ENCODE measurements at regions not wholly inside any gene's neighbourhood (a gene's known extent, or its start where the extent isn't known, plus 50 kb on each side); places are given as distances from the start of the nearest gene placed in this dataset.

DNA sequence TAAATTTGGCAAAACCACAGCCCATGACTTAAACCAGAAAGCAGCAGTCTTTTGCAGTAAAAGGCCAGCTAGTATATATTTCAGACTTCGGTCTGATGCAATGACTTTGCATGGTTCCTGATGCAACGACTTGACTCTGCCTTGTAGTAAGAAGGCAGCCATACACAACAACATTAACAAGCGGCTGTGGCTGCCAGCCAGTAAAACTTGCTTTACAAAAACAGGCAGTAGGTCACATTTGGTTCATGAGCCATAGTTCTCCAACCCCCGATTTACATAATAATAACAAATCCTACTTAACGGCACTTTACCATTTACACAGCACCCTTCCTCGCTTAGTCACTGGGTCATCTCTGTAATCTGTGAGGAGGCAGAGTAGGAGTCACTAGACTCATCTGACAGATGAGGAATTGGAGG lies 410.3 kb downstream of the LRATD1 start:
- DNase-seq (ENCODE audit: low read depth, low spot score) = peak; percentile 89

DNA sequence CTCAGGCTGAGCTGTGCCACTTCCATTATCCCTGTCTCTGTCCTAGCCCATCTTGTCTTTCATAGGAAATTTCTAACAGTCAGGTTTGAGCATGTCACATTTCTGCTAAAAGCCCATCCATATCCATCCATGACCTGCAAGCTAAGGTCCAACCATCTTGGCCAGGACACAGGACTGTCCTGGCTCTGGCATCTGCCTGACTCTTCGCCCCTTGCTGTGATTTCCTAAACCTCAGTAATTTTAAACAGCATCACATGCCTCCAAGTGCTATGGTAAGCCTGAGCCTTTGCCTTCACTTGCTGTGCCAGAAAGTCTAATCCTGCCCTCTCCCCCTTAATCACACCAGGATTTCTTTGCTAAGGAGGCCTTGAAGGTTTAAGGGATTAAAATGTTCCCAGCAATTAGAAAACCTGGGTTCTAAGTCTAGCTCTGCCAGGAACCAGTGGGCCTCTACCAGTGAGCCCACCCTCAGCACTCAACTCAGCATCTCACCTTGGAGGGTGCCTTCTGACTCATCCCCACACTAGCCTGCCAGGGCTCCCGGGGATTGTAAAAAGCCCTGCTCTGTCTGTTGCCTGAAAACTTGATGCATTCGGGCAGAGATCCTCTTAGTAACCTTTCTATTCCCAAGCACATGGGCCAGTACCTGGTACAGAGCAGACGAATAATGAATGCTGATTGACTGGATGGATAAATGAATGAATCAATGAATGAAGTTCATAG lies 411.0 kb downstream of the LRATD1 start:
- DNase-seq (ENCODE audit: low read depth, low spot score) = peak; percentile 52

GRCh38 chr2:15045054-15045453 lies 412.5 kb downstream of the LRATD1 start:
- no peak for DNase-seq (ENCODE audit: low read depth, low spot score)

- no peak for DNase-seq (ENCODE audit: low read depth, low spot score)
Observed at GRCh38 chr2:15047184-15047583, 414.7 kb downstream of the LRATD1 start.

- no peak for DNase-seq (ENCODE audit: low read depth, low spot score)
Observed at GRCh38 chr2:15048000-15048399, 415.5 kb downstream of the LRATD1 start.

DNA sequence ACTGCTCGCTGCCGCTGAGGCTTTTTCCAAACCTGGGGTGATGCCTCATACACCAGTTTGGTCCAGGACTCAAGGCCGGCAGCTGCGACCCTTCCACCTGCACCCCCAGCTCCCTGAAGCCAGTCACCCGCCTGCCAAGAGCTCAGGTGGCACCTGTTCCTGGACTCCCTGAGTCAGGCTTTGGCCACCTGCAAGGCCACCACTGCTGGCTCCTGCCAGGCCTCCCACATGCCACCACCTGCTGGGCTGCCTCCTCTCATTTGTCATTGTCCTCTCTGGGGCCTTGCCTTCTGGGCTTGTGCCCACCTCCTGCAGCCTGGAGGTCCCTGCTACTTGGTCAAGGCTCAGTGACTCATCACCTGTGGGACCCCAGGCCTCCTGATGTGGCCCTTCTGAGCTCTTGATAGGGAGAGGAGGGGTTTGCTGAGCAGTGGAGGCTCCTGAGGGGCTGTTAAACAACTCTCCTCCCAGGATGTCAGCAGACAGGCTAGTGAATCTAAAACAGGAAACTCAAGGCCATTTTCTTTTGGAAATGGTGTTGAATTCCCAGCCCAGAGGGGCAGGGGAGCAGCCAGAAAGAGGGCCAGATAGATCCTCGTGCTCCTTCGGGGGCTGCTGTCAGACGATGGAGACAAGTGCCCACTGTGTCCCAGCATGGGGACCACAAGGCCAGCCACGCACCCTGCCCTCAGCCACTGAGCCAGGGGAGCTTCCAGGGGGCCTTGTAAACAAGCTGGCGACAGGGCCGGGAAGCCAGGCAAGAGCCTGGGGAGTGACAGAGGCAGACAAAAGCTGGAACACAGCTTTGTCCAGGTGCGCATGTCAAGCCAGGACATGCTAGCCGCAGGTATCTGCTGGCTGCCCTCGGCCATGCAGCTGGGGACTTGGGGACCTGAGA lies 416.8 kb downstream of the LRATD1 start:
- no peak for DNase-seq (ENCODE audit: low read depth, low spot score)

DNA sequence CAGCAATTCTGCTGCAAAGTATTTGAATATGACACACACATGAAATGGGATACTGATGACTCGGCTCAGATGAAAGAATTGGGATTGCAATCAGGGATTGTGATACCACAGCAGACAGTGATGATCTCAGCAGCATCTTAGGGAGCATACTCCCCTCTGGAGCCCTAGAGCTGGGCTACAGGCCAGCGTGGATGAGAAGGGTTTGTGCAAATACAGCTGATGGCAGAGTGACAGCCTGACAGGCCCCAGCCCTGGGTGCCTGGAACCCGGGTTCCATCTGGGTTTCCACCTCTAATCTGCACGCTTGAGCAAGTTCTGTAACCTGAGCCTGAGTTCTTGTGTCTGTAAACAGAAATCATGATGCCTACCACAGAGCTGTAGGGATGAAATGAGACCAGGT lies 418.0 kb downstream of the LRATD1 start:
- DNase-seq (ENCODE audit: low read depth, low spot score) = no peak

DNA sequence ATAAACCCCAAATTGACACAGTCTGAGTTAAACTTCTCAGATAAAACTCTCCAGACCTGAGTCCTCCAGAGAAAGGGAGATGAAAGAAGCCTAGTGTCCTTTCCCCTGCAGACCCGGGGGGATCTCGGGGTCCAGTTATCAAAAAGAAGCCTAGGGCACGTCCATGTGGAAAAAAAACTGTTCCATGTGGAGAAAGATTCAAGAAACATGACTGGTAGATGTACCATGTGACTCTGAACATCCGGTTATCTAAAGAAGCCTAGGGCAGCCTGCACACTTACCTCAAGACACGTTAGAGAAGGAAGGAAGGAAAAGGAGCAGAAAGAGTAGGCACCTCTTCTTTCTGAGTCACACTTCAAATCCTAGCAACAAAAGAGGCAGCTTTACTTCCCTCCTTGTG lies 421.0 kb downstream of the LRATD1 start:
- DNase-seq (ENCODE audit: low read depth, low spot score) = no peak

- no peak for DNase-seq (ENCODE audit: low read depth, low spot score)
Observed at GRCh38 chr2:15058015-15058720, 425.7 kb downstream of the LRATD1 start.

DNA sequence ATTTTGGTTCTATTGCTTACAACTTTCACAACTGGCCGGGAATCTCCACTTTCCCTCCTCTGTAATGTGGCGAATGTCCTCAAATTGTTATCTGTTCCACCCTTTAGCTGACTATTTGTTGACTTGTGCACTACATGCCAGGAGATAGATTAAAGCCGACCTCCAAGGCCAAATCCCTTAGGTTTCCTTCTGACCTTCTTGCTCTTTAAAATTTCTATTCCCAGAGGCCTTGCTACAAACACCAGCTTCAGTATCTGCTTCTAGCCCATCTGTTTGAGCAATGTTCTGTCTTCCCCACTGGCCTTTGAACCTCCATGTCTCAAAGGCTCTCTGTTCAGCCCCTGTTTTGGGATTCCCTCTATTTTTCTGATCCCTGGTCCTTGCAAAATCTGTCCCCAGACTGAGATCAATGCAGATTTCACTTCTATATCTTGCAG lies 426.2 kb downstream of the LRATD1 start:
- no peak for DNase-seq (ENCODE audit: low read depth, low spot score)

DNA sequence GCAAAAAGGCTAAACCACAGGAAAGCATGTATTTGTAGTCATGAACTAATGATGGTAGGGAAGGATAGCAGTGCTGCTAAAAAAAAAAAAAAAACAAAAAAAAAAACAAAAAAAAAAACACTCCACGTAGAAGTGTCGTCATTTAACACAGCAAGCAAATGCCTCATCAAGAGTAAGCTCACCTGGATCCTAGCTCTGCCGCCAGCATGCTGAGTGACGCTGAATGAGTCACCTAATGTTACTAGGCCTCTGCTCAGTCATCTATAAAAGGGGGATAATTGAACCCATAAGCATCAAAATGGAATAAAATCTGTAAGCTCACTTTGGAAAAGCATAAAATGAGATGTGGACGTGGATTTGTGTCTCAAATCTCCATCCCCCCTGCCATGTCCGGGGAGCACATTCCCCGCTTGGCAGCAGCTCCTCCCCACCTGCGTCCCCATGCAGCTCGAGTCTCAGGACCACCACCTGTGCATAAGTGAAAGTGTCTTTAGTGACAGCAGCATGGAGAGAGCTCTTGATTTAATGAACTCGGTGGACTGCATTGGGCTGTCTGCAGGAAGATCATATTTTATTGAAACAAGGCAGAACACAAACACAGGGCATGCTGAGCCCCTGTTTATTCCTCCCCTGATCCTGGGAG lies 427.5 kb downstream of the LRATD1 start:
- peak; percentile 23 for DNase-seq (ENCODE audit: low read depth, low spot score)

DNA sequence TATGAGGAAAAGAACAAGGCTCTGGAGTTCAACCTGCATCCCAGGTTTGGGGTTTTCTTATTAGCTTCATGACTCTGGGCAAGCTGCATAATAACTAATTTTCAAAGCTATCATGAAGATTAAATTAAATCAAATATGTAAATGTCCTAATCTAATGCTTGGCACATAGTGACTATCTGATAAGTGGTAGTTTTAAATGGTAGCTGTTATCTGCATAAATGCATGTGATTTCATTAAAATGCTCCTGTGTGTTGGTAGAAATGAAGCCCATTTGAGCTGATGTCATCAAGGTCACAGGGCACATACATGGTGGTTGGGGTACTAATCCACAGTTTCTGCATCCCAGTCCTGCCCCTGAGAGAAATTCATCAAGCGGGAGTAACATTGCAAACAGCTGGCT lies 428.8 kb downstream of the LRATD1 start:
- no peak for DNase-seq (ENCODE audit: low read depth, low spot score)

DNA sequence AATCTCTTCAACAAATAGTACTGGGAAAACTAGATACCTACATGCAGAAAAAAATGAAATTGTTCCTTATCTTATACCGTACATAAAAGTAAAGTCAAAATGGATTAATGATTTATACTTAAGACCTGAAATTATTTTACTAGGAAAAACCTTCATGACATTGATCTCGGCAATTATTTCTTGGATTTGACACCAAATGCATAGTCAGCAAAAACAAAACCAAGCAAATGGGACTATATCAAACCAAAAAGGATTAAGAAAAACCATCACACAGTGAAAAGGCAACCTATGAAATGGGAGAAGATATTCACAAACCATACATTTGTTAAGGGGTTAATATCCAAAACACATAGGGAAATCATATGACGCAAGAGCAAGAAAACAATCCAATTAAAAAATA lies 433.6 kb downstream of the LRATD1 start:
- DNase-seq (ENCODE audit: low read depth, low spot score) = no peak

DNA sequence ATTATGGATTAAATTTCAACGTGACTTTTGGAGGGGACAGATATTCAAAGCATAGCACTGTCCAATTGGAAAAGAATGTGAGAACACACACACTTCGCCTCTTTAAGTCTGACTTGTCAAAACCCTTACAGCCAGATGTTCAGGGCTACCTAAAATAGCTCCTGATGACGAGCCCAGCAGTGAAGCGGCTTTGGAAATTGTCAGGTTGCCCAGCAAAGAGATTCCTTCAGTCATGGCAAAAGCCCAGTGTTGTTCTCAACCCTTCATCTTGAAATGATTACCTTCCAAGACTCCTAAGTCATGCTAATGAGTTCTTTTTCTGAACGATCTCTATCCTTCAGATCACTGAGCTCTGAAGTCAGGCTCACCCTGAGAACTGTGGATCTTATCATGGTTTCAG lies 436.6 kb downstream of the LRATD1 start:
- peak; percentile 47 for DNase-seq (ENCODE audit: low read depth, low spot score)

DNA sequence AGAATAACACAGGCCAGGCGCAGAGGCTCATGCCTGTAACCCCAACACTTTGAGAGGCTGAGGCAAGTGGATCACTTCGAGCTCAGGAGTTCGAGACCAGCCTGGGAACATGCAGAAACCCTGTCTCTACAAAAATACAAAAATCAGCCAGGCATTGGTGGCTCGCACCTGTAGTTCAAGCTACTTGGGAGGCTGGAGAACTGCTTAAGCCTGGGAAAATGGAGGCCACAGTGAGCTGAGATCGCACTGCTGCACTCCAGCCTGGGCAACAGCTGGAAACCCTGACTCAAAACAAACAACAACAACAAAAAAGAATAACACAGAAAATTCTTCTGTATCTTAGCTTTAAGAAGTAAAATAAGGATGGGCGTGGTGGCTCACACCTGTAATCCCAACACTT lies 440.3 kb downstream of the LRATD1 start:
- no peak for DNase-seq (ENCODE audit: low read depth, low spot score)

- no peak for DNase-seq (ENCODE audit: low read depth, low spot score)
Observed at GRCh38 chr2:15073664-15074063, 441.1 kb downstream of the LRATD1 start.

DNA sequence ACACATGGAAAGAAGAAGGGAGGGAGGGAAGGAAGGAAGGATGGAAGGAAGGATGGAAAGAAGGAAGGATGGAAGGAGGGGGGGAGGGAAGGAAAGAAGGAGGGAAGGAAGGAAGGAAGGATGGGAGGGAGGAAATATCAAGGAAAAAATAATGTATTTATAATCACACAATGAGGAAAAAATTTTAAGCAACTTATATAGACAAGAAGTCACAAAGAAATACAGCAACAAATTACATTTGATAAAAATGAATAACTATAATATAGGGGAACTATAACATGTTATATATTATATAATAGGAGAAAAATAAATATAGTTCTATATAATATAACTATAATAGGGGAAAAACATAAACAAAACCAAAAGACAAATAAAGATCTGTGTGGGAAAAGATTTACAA lies 441.8 kb downstream of the LRATD1 start:
- no peak for DNase-seq (ENCODE audit: low read depth, low spot score)

DNA sequence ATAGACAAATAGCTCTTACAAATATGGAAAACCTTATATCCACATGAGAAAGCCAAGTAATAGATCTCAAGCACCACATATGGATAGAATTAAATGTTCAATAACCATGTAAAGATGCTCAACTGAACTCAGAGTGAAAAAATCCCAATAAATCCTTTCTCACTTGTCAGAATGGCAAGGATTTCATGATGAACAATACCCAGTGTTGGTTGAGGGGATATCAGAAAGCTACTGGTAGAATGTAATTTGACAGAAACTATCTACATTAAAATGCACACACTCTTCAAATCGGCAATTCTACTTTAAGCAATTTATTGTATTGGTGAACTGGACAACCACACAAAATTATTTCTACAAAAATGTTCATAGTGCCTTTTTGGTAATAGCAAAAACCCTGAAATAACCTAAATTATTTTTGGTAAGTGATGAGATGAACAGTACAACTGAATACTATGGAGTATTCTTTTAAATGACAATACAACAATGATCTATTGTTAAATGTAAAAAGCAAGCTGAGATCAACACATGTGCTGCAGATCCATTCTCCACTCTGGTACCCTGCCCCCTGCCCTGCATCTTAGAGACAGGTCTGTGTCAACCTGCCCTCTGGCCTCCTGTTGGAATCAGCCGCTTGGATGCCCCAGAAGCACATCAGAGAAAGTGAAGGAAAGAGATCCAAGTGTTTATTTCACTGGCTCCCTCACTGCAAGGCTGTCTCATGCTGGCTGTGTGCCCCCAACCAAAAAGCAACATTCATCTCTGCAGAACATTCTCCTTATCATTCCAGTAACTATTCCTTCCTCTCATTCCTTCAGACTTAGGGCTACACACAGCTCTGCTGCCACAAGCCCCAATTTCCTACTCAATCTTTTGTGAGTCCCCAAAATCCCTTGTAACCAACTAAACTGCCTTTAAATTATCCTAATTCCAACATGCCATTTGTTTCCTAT lies 442.5 kb downstream of the LRATD1 start:
- peak; percentile 53 for DNase-seq (ENCODE audit: low read depth, low spot score)

GRCh38 chr2:15076668-15077067 lies 444.2 kb downstream of the LRATD1 start:
- no peak for DNase-seq (ENCODE audit: low read depth, low spot score)

- no peak for DNase-seq (ENCODE audit: low read depth, low spot score)
Observed at GRCh38 chr2:15081356-15081755, 448.8 kb downstream of the LRATD1 start.

Measured in astrocyte of the hippocampus (primary cell).